ENCODE measurements at regions not wholly inside any gene's neighbourhood (a gene's known extent, or its start where the extent isn't known, plus 50 kb on each side); places are given as distances from the start of the nearest gene placed in this dataset.

GRCh38 chr3:124221422-124221821 is 229.5 kb upstream of the ROPN1 start:
- TF ChIP-seq CTCF (IDR thresholded peaks at IDR 0.05; ENCODE audit: low read length) (no peak), EZH2 (IDR thresholded peaks at IDR 0.05; ENCODE audit: borderline replicate concordance, low read length) (no peak)
